GM12891 (cell line): ENCODE measurements at regions not wholly inside any gene's neighbourhood (a gene's known extent, or its start where the extent isn't known, plus 50 kb on each side); places are given as distances from the start of the nearest gene placed in this dataset.

Experiments used
- POLR2A ChIP-seq: IDR thresholded peaks from 2 replicates; pipeline ENCODE4 v1.6.1; 2011; ENCODE audit warnings: low read depth, low read length, control low read depth
- POLR2AphosphoS5 ChIP-seq: IDR thresholded peaks from 2 replicates; pipeline ENCODE4 v1.6.1; 2011; ENCODE audit warnings: low read depth, low read length, control low read depth
- POU2F2 ChIP-seq: IDR thresholded peaks from 2 replicates; pipeline ENCODE4 v1.6.1; 2011; ENCODE audit warnings: low read depth, mild to moderate bottlenecking, control low read depth, low read length, moderate library complexity
- SPI1 ChIP-seq: IDR thresholded peaks from 2 replicates; pipeline ENCODE4 v1.6.1; 2011; ENCODE audit warnings: low read depth, low read length, control low read depth
- TAF1 ChIP-seq: IDR thresholded peaks from 2 replicates; pipeline ENCODE4 v1.6.1; 2011; ENCODE audit warnings: low read depth, low read length, control low read depth

DNA sequence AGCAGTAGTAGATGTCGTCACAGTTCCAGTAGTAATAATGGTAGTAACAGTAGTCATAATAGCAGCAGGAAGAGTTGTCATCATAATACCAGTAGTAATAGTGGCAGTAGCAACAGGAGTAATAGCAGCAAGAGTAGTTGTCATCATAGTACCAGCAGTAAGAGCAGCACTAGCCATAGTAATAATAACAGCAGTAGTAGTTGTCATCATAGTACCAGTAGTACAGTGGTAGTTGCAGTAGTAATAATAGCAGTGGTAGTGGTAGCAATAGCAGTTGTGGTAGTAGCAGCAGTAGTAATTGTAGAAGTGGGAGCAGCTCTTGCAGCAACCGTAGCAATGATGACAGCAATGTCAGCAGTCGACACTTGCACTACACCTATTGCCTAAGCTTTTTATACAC is 502.8 kb downstream of the HS3ST4 start:
- TF ChIP-seq POLR2AphosphoS5: no peak
- no peak for TF ChIP-seq POLR2A
- TF ChIP-seq TAF1: no peak
- TF ChIP-seq POU2F2: no peak
- TF ChIP-seq SPI1: no peak
